GM21619 (cell line): ENCODE measurements at regions not wholly inside any gene's neighbourhood (a gene's known extent, or its start where the extent isn't known, plus 50 kb on each side); places are given as distances from the start of the nearest gene placed in this dataset.

ENCODE experiments used
- ATAC-seq: cut with Tn5 transposase; IDR thresholded peaks from one replicate; pipeline ENCODE4 v1.9.1; 2021; ENCODE audit not compliant: unreplicated experiment

- no peak for ATAC-seq
Measured at GRCh38 chr12:47561746-47562145, 144.1 kb downstream of the RPAP3 start.

GRCh38 chr12:47560415-47560814 lies 145.4 kb downstream of the RPAP3 start:
- no peak for ATAC-seq

DNA sequence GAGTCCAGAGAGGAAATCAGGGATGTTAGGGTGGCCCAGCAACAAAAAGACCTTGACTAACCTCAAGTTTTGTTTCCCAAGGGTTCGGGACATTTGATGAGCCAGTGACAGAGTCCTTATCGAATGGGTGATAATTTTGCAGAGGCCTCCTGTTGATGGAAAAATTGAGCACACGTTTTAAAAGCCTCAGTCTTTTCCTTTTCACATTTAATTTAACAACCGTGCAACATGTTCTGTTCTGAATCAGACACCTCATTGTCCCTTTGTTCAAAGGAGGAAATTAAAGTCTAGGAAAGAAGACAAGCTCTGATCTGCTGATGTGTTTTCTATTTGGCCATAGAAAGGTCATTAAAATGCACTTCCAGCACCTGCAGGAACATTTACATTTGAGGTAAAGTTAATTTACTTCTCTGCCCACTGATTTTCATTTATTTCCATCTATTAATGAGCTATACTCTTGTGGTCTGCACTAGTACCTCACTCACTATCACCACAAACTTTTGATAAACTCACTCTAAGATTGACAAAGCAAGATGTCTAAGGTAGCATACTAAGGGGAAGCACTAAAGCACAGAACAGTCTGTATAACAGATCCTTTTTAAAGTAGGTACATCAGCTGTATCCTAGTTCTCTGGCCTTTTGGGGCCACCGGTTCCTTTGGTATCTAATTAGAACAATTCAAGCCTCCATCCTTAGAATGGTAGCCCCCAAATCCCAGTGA lies 147.0 kb downstream of the RPAP3 start:
- ATAC-seq: no peak

- no peak for ATAC-seq
Measured at GRCh38 chr12:47557386-47557785, 148.4 kb downstream of the RPAP3 start.

- no peak for ATAC-seq
Measured at GRCh38 chr12:47556261-47557030, 149.4 kb downstream of the RPAP3 start.

DNA sequence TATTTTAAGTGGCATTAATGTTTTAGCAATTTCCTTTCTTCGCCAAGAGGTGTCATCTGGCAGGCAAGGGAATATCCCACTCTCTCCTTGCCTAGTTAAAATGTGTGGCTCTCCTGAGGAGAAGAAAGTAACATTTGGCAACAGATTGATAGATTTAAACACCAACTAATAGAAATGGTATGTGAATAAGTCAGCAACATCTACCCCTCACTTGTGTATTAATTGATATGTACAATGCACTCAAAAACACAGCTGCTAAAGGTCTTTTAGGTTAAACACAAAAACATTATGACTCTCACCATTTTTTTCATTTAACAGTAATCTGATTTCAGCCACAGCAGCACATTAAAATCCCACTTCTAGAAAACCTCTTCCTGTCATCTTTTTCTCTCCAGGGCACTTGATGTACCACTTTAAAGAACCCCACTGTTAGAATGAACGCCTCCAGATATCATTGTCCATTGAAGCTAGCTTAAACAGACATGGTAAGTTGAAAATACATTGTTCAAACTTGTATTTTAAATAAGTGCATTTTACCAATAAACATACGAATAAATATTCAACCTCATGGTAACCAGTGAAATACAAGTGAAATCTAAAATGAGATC lies 151.7 kb downstream of the RPAP3 start:
- no peak for ATAC-seq

DNA sequence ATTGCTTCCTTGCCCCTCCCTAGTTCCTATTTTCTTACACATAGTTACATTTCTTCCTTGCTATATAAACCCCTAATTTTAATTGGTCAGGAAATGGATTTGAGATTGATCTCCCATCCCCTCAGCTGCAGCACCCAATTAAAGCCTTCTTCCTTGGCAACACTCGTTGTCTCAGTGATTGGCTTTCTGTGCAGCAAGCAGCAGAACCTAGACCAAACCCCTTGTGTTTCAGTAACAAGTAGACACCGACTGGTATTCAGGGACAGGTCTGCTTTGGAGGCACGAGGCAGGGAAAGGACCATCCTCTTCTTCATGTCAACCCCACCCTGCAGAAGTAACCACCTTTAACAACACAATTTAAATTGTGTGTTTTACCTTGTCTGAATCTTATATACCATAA lies 152.6 kb downstream of the RPAP3 start:
- no peak for ATAC-seq

DNA sequence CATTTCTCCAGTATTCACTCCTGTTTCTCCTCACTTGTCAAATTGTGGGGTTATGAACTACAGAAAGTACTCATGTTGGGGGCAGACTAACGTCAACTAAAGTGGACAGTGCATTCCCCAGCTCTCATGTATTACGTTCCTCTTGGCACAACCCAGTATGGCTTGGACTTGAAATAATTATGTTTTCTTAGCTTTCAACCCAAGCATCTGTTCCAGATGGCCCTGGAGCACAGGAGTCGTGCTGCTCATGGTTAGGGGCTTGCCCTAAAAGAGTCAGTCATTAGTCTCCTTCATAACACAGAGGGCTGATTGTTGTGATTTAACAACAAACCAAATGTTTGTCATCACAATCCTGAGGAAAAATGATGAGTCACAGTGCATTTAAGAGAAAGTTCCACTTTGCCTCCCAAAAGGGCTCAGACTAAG lies 154.4 kb downstream of the RPAP3 start:
- ATAC-seq: no peak

GRCh38 chr12:47549258-47549657 lies 156.6 kb downstream of the RPAP3 start:
- no peak for ATAC-seq

DNA sequence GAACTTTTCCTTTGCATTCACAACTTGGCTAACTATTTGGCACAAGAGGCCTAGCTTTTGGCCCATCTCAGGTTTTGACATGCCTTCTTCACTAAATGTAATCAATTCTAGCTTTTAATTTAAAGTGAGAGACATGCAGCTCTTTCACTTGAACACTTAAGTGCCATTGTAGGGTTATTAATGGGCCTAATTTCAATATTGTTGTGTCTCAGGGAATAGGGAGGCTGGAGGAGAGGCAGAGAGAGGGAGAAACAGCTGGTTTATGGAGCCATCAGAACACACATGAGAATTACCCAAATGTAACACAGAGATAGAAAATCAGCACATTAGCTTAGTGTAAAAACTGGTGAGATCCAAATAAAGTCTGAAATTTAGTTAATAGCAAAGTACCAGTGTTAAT lies 157.4 kb downstream of the RPAP3 start:
- no peak for ATAC-seq

DNA sequence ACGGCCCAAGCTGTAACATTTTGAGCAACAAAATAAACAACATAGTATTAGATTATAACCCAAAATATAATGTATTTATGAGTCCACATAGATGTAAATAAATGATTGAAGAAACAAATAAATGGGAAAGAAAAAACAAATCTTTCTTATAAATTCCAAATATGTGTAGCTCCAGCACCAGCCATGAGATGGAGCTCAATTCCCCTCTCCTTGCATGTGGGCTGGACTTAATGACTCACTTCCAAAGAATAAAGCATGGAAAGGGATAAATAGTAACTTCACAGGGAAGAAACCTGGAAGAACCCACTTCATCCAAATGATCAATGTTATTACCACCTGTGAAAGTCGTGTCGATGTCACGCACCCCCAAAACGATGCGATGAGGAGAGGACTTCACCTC lies 158.8 kb downstream of the RPAP3 start:
- ATAC-seq: no peak

DNA sequence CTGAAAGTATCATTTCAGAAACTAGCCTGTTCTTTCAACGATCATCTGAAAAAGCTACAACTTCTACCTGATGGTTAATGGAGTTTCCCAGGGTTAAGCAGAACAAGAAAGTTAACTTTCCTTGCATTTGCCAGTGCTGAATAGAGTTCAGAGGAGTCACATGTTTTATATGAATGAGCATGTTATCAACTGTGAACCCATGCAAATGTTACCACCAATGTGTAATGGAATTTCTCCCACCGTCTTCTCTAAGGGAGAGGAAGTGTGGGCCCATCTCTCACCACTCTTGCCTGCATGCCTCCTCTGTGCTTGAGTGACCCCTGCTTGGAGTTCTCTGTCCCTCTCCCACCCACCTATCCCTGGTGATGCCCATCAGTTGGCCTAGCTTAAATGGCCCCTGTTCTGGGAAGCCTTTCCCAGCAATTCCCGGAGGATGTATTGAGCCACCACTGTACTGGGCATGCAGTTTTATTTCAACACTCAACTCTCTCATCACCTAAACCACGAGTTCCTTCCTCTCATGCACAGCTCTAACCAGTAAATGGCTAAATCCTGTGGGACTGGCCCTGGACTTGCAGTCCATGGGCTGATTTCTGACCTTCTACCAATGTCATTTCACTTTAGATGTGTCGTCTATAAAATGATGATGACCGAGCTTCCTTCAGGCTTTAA lies 159.8 kb downstream of the RPAP3 start:
- no peak for ATAC-seq

DNA sequence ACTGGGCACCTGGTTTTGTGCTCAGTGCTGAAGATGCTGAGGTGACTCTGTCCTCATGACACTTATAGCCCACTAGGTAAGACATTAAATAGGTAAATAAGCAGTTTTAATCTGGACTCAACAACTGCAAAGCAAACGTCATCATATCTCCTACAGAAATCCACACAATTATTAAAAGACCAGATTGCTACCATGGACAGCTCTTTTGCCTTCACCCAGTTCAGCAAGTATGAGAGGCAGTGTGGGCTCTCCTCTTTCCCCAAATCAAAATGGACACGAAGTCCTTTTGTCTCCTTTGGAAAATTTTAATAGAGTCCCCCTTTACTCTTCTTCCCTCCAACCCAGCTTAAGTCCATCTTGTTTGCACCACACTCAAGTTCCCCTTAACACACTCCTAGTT lies 171.1 kb downstream of the RPAP3 start:
- ATAC-seq: no peak

- ATAC-seq: no peak
Measured at GRCh38 chr12:47530050-47530449, 175.8 kb downstream of the RPAP3 start.

- ATAC-seq: no peak
Measured at GRCh38 chr12:47527816-47528215, 178.0 kb downstream of the RPAP3 start.

- ATAC-seq: no peak
Measured at GRCh38 chr12:47520029-47520428, 185.8 kb downstream of the RPAP3 start.

GRCh38 chr12:47517122-47517521 lies 188.7 kb downstream of the RPAP3 start:
- no peak for ATAC-seq

GRCh38 chr12:47509398-47509851 lies 196.4 kb downstream of the RPAP3 start:
- ATAC-seq: no peak

DNA sequence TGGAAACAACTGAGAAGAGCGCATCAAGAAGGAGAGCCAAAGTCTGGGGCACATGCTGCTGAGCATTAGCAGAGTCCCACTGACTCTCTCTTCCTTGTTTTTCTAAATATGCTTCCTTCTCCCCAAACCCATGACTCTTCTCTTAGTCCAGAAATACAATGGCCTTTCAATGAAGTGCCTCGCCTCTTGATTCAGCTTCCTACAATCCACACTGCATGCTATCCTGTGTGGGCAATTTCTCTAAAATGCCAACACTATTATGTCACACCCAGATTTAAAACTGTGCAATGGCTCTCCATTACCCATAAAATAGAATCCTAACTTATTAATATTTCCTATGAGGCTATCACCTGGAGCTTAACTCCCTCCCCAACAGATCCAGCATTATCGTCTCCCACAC lies 198.6 kb downstream of the RPAP3 start:
- no peak for ATAC-seq

DNA sequence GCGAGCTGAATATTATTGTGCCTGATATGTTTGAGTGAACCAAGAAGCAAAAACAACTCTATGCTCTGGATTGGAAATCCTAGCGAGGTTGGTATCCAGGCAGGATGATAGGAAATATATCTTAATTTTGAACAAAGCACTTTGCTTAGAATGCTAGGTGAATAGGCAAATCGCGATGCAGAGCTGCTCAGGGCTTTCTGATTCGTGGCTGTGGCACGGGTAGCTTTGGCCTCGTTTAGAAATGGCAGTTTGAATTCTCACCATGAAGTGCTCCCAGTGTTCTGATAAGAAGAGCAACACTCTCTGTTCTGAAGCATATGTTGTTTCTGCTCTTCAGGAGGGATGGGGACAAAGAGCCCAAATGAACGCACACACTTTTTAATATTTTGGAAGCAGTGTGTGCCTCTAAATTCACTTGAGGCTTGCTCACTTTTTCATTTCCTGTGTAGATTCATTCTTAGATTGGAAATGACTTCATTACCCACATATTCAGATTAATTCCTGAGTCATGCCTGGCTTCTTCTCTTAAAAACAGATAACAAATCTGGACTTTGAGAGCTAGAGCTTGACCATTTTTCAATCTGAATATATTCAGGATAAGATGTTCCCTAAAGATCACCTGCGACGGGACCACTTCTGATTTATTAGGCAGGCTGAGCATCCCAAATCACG lies 200.9 kb downstream of the RPAP3 start:
- ATAC-seq: no peak

- ATAC-seq: no peak
Measured at GRCh38 chr12:47493801-47494200, 212.0 kb downstream of the RPAP3 start.
